Transverse colon (tissue), 4 donors: ENCODE measurements at regions not wholly inside any gene's neighbourhood (a gene's known extent, or its start where the extent isn't known, plus 50 kb on each side); places are given as distances from the start of the nearest gene placed in this dataset.

Experiments
- CTCF ChIP-seq, 5 experiments: fragments of 200-600 bp in 3 of 5; fragments of 450-650 bp in 2 of 5; sonication (generic) in 3 of 5; IDR thresholded peaks; 1 replicate in 2 of 5; 2 replicates in 3 of 5; pipeline ENCODE4 v1.5.1; 2016 to 2017; ENCODE audit warnings: antibody characterized with exemption in 5 of 5, inconsistent platforms in 3 of 5, mild to moderate bottlenecking in 2 of 5, moderate library complexity in 1 of 5
- POLR2A ChIP-seq: fragments of 450-650 bp; IDR thresholded peaks from one replicate; pipeline ENCODE4 v1.6.1; 2016; ENCODE audit warnings: antibody characterized with exemption, mild to moderate bottlenecking, moderate library complexity
- POLR2AphosphoS5 ChIP-seq, 3 donors: sonication (generic); formaldehyde crosslinking; IDR thresholded peaks; one replicate each; pipeline ENCODE4 v1.6.1; 2016; ENCODE audit warnings: antibody characterized with exemption in 3 of 3

- TF ChIP-seq CTCF (IDR thresholded peaks at IDR 0.05) (no peak), POLR2A (no peak), POLR2AphosphoS5 (IDR thresholded peaks at IDR 0.05) (no peak)
Observed at GRCh38 chr2:104582471-104582870, 271.4 kb upstream of the POU3F3 start.
